ENCODE measurements at regions not wholly inside any gene's neighbourhood (a gene's known extent, or its start where the extent isn't known, plus 50 kb on each side); places are given as distances from the start of the nearest gene placed in this dataset.

GRCh38 chr3:148175214-148175613, 522.5 kb upstream of the AGTR1 start:
- Mint-ChIP-seq H3K9me3 (no peaks in the 10 kb centered on the region), H3K36me3 (ENCODE audit: low read depth) (no peaks in the 10 kb centered on the region)

GRCh38 chr3:148178503-148178902, 519.2 kb upstream of the AGTR1 start:
- Mint-ChIP-seq H3K27ac (no peak overlapping the region), H3K4me3 (no peak overlapping the region), H3K9me3 (no peaks in the 10 kb centered on the region), H3K36me3 (ENCODE audit: low read depth) (no peaks in the 10 kb centered on the region), H3K4me1 (peaks cover 8% of the 10 kb centered on the region), H3K27me3 (ENCODE audit: insufficient read depth) (peaks cover 23% of the 10 kb centered on the region)
- H3K27me3 ChIP-seq (ENCODE audit: control insufficient read depth, insufficient read depth, low read length, poor library complexity, severe bottlenecking): peaks cover 45% of the 10 kb centered on the region
- H3K4me3 ChIP-seq (ENCODE audit: low read length): no peak overlapping the region
- no peak for TF ChIP-seq CTCF (conservative IDR thresholded peaks at IDR 0.05)
- no peak overlapping the region for H3K9ac ChIP-seq (ENCODE audit: extremely low read depth, low read length, poor library complexity, severe bottlenecking)
- WGBS, 2 experiments (ENCODE audit: insufficient coverage in 1 of 2, insufficient read length in 1 of 2): 81% methylated on average over 3 of the region's 3 CpGs; no CpG with 5 or more reads in 1 of the 2 experiments
- H3K27ac ChIP-seq (ENCODE audit: low read depth, low read length): no peak overlapping the region
- no peaks in the 10 kb centered on the region for H3K36me3 ChIP-seq (ENCODE audit: control insufficient read depth, insufficient read depth, low read length)
- peaks cover 4% of the 10 kb centered on the region for H3K9me3 ChIP-seq (ENCODE audit: control insufficient read depth, low read length)
- no peaks in the 10 kb centered on the region for H3K4me1 ChIP-seq (ENCODE audit: control insufficient read depth, insufficient read depth, low read length)
- DNase-seq: no peak

More at GRCh38 chr3:148175214-148175613, 522.5 kb upstream of the AGTR1 start:
- no peak overlapping the region for H3K27ac Mint-ChIP-seq
- H3K4me1 ChIP-seq (ENCODE audit: control insufficient read depth, insufficient read depth, low read length): no peaks in the 10 kb centered on the region
- TF ChIP-seq CTCF (conservative IDR thresholded peaks at IDR 0.05): no peak
- no peak for DNase-seq
- H3K27ac ChIP-seq (ENCODE audit: low read depth, low read length): no peak overlapping the region
- H3K27me3 ChIP-seq (ENCODE audit: control insufficient read depth, insufficient read depth, low read length, poor library complexity, severe bottlenecking): peaks cover 27% of the 10 kb centered on the region
- H3K36me3 ChIP-seq (ENCODE audit: control insufficient read depth, insufficient read depth, low read length): no peaks in the 10 kb centered on the region
- H3K4me1 Mint-ChIP-seq: peaks cover 7% of the 10 kb centered on the region
- no peak overlapping the region for H3K9ac ChIP-seq (ENCODE audit: extremely low read depth, low read length, poor library complexity, severe bottlenecking)
- H3K4me3 ChIP-seq (ENCODE audit: low read length): no peak overlapping the region
- no peak overlapping the region for H3K4me3 Mint-ChIP-seq
- H3K9me3 ChIP-seq (ENCODE audit: control insufficient read depth, low read length): peaks cover 4% of the 10 kb centered on the region
- peaks cover 10% of the 10 kb centered on the region for H3K27me3 Mint-ChIP-seq (ENCODE audit: insufficient read depth)

- H3K4me1 Mint-ChIP-seq: peaks cover 2% of the 10 kb centered on the region
- WGBS, 2 experiments (ENCODE audit: insufficient coverage in 1 of 2, insufficient read length in 1 of 2): 93 to 100% methylated on average over 1 of the region's 1 CpG
- TF ChIP-seq CTCF (conservative IDR thresholded peaks at IDR 0.05): no peak
Measured at GRCh38 chr3:148184798-148185197, 512.9 kb upstream of the AGTR1 start.

More at GRCh38 chr3:148184798-148185197, 512.9 kb upstream of the AGTR1 start:
- Mint-ChIP-seq H3K4me3 (no peak overlapping the region), H3K9me3 (no peaks in the 10 kb centered on the region), H3K27me3 (ENCODE audit: insufficient read depth) (peaks cover 29% of the 10 kb centered on the region), H3K36me3 (ENCODE audit: low read depth) (no peaks in the 10 kb centered on the region), H3K27ac (no peak overlapping the region)
- H3K9ac ChIP-seq (ENCODE audit: extremely low read depth, low read length, poor library complexity, severe bottlenecking): no peak overlapping the region
- H3K27ac ChIP-seq (ENCODE audit: low read depth, low read length): no peak overlapping the region
- no peaks in the 10 kb centered on the region for H3K36me3 ChIP-seq (ENCODE audit: control insufficient read depth, insufficient read depth, low read length)
- H3K4me3 ChIP-seq (ENCODE audit: low read length): no peak overlapping the region
- H3K9me3 ChIP-seq (ENCODE audit: control insufficient read depth, low read length): peaks cover under 1% of the 10 kb centered on the region
- DNase-seq: no peak
- no peaks in the 10 kb centered on the region for H3K4me1 ChIP-seq (ENCODE audit: control insufficient read depth, insufficient read depth, low read length)
- H3K27me3 ChIP-seq (ENCODE audit: control insufficient read depth, insufficient read depth, low read length, poor library complexity, severe bottlenecking): peaks cover 38% of the 10 kb centered on the region
